ENCODE measurements at regions not wholly inside any gene's neighbourhood (a gene's known extent, or its start where the extent isn't known, plus 50 kb on each side); places are given as distances from the start of the nearest gene placed in this dataset.

DNA sequence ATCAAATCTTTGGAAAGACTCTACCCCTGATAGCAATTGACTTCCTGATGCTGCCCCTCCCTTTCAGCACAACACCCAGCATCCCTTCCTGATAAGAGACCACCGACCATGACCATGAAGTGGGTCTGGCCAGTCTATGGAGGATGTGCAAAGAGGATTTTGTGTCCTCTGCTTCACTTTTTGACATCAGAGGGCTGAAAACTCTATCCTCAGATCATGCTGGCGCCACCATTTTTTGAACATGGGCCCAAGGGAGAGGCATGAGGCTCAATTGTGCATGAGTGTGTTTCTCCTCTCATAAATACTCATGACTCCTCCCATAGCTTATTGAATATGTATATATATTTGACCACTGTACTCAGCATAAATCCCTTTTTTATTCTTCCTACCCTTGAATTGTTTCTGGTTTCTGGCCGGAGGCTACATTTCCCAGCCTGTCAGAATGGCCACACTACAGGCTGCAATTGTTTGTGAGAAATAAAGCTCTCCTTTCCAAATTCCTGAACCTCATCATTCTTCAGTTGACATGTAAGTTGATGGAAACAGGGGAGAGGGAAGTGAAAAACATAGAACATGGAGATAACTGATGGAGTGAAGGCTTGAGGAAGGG, 314.1 kb downstream of the MYCN start:
- no peak for DNase-seq (ENCODE audit: low read depth)

DNA sequence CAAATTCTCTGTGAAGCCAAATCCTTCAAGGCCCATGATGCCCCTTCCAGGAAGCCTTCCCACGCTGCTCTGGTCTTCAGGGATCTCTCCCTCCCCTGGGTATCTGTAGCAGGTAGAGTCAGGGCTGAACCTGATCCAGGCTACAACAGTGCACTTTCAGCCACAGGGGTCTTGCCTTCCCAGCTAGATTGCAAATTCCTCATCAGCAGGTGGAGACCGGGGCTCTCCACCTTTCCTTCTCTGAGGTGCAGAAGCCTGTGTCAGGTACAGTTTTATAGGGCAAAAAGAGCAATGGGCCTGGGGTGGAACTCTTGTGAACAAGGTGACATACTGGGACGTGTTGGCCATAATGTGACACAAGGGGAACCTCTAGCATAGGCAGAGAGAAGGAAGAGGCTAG, 312.9 kb downstream of the MYCN start:
- no peak for DNase-seq (ENCODE audit: low read depth)

DNA sequence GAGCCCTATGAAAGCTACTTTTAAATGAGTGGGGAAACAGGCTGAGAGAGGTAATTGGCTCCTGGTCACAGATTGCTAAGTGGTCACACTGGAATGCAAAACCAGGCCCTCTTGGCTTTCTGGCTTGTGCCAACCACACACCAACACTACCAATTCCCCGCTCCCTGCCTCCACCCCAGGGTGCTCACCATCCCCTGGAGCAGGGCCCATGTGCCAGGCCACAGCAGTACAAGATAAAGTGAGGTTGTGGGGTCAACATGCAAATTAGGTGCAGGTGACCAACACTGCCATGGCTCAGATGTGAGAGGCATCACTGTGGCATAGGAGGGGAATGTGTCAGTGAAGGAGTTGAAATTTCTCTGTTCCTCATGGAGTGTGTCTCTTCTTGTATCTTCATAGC, 312.5 kb downstream of the MYCN start:
- DNase-seq (ENCODE audit: low read depth) = no peak

DNA sequence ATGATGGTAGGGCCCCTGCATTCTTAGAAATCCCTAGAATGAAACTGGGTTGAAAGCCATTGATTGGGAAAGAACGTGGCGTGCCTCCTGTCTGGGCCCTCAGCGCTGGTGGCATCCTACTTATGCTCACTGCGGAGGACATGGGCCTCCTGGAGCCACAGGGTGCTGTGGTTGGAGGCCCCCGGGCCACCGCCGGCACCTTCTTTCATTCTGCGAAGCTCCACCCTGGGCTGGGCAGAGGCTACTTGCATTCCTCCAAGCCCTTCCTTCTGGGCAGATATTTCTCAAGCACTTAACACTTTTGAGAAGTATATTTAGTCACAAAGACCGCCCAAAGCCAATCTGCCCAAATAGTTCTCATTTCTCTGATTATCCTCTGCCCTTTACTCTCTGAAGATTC, 311.9 kb downstream of the MYCN start:
- no peak for DNase-seq (ENCODE audit: low read depth)

DNA sequence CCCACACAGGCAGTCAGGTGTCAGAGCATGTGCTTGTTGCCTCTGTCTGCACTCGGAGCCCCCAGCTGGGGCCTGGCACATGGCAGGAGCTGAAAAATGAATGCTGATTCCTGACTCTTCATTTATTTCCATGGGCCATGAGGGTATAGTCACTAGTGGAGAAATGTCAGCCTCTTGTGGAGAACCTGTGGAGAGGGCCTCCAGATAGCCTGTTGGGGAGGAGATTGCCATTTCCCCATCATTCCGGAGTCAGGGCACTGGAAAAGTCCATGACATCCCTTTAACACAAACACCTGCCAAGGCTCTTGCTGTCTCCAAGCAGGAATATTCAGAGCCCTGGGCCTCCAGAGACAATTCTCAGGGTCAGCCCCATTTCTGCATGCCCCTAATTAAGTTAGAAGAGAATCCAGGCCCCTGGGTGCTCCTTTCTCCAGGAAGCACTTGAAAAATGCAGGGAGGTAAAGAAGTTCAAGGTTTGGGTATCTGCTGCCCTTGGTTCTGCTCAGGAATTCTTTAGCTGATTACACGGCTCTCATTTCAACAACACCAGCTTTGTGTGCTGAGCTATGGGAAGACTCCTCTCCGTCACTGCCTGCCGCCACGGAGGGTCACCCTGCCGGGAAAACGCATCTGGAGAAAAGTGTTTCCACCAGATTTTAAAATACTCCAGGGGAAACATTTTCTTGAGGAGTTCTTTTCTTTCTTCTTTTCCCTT, 311.3 kb downstream of the MYCN start:
- no peak for DNase-seq (ENCODE audit: low read depth)

DNA sequence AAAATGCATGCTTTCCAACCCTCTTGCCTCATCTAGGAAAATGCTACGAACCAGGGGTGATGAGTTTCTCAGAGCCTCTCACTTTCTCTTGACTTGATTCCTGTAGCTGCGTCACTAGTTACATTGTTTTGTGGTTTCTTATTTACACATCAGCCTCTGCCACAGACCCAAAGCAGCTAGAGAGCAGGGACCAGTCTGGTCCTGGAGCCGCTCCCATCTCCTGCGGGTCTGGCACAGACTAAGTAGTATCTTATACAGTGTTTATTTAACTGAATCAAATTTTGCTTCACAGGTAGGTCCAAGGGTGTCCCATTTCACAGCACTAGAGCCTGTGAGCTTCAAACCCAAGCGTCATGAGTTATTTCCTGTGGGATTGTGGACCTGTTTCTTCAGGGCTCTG, 310.5 kb downstream of the MYCN start:
- DNase-seq (ENCODE audit: low read depth) = no peak

DNA sequence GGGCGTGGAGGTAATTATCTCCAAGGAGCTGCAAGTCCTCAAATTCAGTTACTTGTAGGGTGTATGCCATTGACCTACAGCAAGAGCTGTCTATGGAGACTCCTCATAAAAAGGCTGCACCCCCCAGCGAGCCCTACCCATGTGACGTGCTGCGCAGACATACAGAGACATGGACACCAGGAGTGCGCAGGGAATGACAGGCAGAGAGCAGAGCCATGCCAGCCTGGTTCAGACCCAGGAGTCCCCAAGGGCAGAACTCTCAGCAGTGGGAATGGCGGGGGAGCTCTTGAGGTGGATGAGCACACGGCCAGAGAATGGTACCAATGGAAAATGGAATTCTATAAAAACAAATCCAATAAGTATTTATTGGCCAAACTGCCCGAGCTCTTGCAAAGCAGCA, 310.1 kb downstream of the MYCN start:
- DNase-seq (ENCODE audit: low read depth) = no peak

DNA sequence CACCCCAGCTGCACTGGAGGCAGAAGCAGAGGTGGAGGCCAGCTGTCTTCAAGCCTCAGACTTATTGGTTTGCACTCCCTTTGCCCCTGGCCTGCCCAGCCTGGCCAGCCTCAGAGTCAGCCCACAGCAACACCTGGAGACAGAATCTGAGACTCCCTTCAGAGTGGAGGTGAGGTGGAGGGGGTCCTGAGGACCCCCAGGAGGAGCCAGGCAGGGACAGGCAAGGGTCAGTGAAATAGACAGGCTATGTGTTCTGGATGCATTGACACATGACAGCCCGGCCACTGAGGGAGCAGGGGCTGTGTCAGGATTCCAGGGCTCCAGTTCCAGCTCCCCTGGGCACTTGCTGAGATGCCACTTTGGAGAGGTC, 309.7 kb downstream of the MYCN start:
- DNase-seq (ENCODE audit: low read depth) = no peak

DNA sequence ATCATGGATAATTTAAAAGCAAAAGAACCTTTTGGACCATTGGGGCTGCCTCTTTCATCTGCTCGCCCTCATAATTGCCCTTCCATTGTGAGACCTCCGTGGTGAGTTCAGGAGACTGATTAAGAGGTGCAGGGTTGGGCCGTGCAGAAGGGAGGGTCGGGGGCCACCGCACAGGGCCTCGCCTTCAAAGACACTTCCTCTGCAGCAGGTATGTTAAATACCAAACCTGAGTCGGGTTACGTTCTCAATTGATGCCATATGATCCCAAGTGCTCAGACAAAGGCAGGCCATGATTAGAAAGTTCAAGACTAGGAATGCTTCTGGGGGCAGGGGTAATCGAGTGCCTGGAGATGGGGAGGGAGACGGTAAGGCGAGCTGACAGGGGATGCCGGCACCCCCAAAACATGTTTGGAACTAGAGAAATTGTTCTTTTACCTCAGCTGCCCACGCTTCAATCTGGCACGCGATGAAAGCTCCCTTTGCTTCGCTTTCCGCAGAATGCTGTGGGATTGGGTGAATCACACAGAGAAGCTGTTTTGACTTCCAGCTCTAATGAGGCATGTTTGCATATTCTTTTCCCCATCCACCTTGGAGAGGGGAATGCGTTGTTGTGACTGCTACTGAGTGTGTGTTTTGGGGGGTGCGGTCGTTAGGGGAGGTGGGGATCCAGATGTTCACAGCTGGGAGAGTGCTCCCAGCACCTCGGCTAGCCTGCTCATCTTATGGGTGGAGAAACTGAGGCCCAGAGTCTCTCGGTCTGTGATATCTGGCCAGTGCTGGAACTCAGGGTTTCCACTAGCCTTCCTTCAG, 309.1 kb downstream of the MYCN start:
- no peak for DNase-seq (ENCODE audit: low read depth)

DNA sequence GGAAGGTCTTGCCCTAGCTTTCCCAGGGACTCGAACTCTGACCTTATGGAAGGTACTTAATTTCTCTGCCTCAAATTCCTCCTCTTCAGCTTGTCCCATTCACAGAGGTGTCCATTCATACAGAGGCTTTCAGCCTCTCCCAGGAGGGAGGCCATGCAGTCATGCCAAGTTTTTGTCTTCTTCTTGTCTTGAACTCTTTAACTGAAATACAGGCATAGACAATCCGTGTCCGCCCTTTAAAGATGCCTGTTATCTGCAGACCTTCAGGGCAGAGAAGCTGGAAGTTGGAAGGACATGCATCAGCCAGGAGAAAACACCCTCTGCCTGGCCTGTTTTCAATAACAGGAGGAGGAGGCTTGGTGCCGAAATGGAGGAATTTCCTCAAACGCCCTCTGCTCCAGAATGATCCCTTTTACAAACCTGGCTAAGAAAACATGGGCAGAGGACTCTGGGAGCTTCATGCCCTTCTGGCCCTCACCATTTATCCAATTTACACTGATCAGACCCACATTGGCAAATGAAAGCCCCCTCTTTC, 308.3 kb downstream of the MYCN start:
- DNase-seq (ENCODE audit: low read depth) = no peak

DNA sequence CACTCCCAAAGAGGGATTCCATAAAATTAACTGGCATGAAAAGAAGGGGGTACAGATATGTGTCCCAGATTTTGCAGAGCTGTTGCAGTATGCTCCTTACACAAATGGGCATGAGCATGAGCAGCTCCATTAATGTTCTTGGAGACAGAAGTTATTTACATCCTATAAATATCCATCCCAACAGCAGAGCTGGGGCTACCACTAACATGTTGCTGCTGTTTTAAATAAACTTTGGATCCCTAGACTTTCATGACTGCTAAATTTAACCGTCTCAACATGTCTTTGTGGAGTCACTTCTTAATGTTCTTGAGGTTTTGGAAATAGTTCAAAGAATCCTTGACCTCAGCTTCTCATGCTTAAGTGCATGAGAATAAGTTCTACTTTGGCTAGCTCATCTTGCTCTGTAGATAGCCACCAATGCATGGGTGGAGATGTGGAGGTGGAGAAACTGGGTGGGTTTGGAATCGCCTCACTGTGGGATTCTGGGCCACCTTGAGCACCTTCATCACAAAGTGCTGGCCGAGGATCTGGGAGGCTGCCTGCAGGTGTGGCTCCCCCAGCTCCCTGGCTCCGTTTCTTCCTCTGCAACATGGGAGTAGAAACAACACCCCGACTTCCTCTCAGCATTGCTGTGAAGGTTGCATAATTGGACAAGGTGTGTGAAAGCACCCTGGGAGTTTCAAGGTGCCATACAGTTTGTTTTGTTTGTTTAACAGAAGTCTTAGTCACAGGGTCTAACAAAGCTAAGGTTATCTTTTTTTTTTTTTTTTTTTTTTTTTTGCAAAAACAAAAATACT, 307.2 kb downstream of the MYCN start:
- DNase-seq (ENCODE audit: low read depth) = no peak

DNA sequence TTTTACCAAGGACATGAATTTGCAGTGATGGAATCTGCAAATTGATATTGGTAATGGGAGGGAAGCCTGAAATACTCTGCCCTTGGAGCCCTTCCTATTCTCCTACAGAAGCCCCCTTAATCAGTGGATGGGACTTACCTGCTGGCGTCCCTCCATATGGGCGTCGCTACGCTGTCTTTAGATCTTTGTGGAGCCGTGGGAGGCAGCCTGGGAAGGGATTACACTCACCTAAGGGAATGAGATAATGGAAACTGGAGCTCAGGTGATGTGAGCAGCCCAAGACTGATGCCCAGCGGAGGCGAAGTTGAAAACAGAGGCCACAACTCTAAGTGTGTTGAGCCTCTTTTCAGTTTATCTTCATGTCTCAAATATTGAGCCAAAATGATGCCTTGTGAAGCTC, 306.6 kb downstream of the MYCN start:
- no peak for DNase-seq (ENCODE audit: low read depth)

DNA sequence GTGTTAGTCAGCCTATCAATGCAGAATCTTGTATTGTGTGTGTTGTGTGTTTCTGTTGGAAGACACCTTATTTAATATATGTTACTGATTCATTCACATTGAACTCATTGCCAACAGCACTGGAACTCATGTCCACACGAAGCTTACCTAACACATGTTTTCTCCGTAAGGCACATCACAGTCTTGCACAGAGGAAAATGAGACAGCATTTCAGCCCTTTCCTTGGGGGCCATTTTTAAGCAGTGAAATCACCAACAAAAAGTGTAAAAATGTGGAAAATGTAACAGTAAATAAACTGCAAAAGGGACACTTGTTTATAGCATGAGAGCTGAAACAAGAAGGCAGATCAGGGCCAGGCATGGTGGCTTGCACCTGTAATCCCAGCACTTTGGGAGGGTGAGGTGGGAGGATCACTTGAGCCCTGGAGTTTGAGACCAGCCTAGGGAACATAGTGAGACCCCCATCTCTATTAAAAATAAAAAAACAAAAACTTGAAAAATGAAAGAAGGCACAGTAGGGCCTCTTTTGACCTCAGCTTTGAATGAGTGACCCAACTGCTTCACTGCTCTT, 306.0 kb downstream of the MYCN start:
- no peak for DNase-seq (ENCODE audit: low read depth)

DNA sequence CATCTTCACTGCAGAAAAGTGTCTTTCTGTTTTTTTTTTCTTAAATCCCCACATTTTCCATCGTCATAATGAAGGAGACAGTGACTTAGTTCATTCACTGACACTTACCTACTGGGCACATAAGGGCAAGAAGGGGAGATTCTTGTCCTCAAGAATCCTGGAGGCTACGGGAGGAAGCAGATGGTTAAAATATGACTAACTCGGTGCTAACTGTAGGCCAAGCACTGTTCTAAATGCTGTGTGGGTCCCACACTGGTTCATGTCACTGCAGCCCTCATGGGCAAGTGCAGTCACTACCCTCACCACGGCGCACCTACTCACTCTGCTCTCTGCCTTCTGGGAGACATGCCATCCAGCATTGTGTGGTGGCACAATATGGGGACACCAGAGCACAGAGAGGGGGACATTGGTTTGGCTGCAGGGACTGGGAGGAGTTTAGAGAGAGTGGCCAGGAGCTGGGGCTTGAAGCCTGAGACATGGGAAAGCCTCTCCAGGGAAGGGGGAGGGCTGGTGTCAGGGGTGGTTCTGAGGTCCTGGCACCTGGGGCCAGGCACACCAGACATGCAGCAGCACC, 305.2 kb downstream of the MYCN start:
- no peak for DNase-seq (ENCODE audit: low read depth)

DNA sequence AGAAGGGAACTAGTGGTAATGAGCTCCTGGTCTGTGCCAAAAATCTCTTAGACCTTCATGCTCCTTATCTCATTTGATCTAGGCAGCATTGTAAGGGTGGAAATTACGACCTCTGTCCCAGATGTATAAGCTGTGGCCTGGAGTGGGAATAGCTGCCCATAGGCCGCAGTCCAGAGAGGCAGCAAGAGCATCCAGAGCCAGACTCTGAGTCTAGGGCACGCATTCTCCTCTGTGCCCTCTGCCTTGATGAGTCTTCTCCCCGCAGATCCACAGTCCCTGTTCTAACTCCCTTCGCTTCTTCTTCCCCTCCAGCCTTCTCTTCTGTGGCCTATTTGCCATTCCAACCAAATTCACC, 304.6 kb downstream of the MYCN start:
- DNase-seq (ENCODE audit: low read depth) = no peak

DNA sequence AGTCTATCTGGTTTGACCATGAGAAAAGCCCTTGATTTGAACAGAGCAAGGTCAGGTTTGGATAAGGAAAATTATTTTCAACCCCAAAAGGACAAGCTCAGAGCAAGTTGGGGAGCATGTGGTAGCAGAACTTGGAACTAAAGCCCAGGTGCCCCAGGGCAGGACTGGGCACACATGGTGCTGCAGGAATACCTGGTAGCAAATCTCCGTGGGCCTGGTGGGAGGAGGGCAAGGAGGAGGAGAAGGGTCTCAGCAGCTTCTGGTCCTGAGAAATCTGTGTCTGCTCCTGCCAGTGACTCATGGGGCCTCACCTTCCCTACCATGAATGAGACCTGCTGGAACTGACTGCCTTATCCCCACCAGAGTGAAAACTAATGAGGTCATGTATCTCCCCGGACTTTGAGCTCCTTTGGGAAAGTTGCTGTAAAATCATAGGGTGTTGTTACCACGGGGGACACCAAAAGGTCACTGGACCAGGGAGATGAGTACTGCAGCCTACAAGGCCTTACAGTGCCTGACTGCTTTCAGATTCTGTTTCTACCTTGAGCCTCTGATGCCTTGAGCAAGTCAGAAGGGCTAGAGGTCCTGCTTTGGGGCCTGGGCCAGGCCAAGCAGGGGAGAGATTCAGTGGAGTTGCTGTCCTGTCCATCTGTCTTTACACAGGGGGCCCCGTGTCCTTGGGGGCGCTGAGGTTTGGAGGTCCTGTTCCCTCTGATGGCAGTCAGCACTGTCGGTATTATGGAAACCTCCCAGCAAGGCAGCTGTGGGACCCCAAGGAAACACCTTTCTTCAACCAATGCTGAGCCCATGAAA, 304.0 kb downstream of the MYCN start:
- no peak for DNase-seq (ENCODE audit: low read depth)

DNA sequence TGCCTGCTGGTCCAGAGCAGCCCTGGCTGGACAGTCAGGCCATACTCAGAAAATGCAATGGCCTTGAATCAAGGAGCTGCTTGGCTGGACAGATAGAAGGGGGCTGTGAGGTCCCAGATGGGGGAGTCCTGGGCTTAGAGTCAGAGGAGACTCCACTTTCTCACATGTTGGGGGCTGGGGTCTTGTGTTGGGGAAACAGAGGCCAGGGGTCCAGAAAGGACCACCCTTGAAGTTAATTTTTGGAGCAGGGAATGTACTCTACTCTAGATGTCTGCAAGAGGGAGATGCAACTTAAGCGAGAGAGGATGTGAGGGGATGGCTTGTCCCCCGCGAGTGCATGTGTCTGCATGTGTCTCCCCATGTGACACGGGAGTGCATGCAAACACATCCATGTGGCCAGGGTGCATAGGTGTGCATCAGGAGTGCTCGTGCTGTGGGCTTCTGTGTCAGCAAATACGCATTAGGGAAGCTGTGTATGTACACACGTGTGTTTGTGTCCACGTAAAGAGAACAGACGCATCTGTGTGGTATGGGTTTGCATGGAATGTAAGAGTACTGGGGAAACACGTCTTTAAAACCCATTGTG, 303.2 kb downstream of the MYCN start:
- DNase-seq (ENCODE audit: low read depth) = no peak

DNA sequence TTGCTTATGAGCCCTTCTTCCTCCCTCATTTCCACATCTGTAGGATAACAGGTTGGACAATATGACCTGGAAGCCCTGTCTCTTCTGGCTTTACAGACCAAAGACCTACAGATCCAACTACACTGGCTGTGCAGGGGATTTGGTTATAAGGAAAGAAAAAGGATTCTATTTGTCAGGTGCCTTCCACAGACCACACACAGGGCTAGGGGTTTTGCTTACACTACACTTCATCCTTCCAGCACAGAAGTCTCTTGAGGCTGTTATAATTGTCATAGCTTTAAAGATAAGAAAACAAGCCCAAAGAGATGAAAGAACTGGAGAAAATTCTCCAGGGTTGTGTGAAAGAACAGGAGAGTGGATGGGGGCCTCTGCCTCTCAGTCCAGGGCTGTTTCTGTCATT, 302.6 kb downstream of the MYCN start:
- no peak for DNase-seq (ENCODE audit: low read depth)

DNA sequence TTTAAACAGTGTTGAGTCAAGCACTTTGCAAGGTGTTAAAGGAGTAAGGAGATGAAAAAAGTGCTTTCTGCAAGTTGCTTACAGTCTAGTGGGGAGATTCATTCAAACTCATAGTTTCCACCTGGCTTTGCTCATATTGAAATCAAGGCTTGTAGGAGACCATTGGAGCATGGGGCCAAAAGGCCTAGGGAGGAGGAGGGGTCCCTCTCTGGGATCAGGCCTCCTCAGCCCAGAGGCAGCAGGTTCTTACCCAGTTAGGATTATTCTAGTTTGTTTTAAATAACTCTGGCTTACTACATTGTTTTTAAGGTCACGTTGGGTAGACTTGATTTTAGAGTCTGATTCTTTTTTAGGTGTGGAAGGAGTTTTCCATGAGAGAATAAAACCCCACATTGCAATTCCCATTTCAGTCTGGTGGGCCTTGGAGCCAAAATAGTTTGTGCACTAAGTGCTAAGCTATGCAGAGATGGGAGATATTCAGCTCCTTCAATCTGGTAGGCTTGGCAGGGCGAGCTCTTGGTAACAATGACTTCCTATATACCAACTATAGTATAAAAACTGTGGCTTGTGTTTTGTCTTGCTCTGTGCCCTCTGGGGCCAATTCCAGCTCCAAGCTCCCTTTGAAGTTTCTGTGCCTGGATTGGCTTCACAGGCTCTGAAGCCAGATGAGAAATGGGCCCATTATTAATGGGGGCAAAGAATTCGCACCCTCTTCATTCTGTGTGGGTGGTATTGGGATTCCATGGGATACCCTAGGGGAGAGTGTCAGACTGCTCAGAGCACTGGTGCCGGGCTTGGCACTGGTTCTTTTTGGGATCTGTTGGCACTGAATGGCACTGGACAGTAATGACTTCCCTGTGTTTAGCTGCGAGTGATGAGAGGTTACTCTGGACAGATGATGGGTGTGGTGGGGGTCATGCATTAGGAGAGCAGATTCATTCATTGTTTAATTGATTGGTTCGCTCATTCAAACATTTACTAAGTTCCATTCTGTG, 301.1 kb downstream of the MYCN start:
- no peak for DNase-seq (ENCODE audit: low read depth)

Measured in iris pigment epithelial cell (primary cell).